ENCODE measurements at regions not wholly inside any gene's neighbourhood (a gene's known extent, or its start where the extent isn't known, plus 50 kb on each side); places are given as distances from the start of the nearest gene placed in this dataset.

DNA sequence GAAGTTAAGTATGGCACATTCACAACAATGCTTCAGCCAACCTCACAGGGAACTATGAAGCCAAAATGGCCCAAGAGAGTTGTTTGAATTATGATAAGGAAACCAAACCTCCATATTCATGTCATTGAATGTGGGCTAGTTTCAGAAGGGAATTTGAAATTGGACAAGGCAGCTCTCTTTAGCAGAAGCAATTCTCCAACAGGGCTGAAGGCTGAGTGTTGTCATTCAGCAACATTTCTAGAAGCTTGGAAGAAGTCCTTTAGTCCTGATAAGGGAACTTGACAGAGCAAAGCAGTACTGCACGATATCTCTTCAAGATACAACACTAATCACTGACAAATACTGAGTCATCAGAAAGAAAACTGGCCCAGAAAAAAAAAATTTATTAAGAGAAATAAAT, 115.4 kb downstream of the SLC25A46 start:
- Histone ChIP-seq H4K91ac (replicated peaks; ENCODE audit: insufficient read length, low read length) (no peak overlapping the region), H4K5ac (ENCODE audit: insufficient read length, low read depth, low read length) (no peak overlapping the region), H4K20me1 (replicated peaks in 1 of 2; ENCODE audit: control insufficient read depth in 1 of 2, insufficient read depth in 2 of 2, low read length in 2 of 2) (no peaks in the 10 kb centered on the region), H3K23ac (ENCODE audit: insufficient read length) (no peak overlapping the region), H2BK15ac (ENCODE audit: low read length) (no peak overlapping the region), H3K36me3 (ENCODE audit: control insufficient read depth in 2 of 4, insufficient read depth in 4 of 4, low read length in 3 of 4) (no peaks in the 10 kb centered on the region), H3K27me3 (replicated peaks in 1 of 4; ENCODE audit: control insufficient read depth in 3 of 4, extremely low read depth in 1 of 4, insufficient read depth in 3 of 4, low read length in 3 of 4) (no peaks in the 10 kb centered on the region), H3K9me3 (ENCODE audit: insufficient read depth in 2 of 2, low read depth in 1 of 2, low read length in 1 of 2) (no peaks in the 10 kb centered on the region), H3K18ac (ENCODE audit: extremely low read depth, low read length) (no peak overlapping the region), H3K14ac (ENCODE audit: insufficient read length) (no peak overlapping the region), H3K56ac (replicated peaks; ENCODE audit: insufficient read length, low read depth, low read length) (no peak overlapping the region), H3K9ac (replicated peaks in 1 of 4; ENCODE audit: extremely low read depth in 1 of 4, low read depth in 3 of 4, low read length in 3 of 4) (no peak overlapping the region), H3K79me2 (ENCODE audit: control insufficient read depth in 1 of 2, insufficient read depth in 2 of 2, low read length in 2 of 2) (no peaks in the 10 kb centered on the region), H3K4me3 (ENCODE audit: extremely low read depth in 1 of 4, insufficient read depth in 2 of 4, low read depth in 3 of 4, low read length in 4 of 4) (no peak overlapping the region), H2BK20ac (ENCODE audit: low read length) (no peak overlapping the region), H2BK12ac (ENCODE audit: low read depth, low read length) (no peak overlapping the region), H2AK5ac (ENCODE audit: low read depth, low read length) (no peak overlapping the region), H3K4me2 (ENCODE audit: insufficient read depth in 1 of 2, low read depth in 2 of 2, low read length in 2 of 2) (no peak overlapping the region), H2BK120ac (replicated peaks; ENCODE audit: low read depth, low read length) (no peak overlapping the region), H2BK5ac (ENCODE audit: low read depth, low read length) (no peak overlapping the region), H4K8ac (ENCODE audit: extremely low read depth, insufficient read depth, low read length) (no peak overlapping the region), H3K4me1 (replicated peaks in 1 of 4; ENCODE audit: control insufficient read depth in 3 of 4, insufficient read depth in 4 of 4, low read length in 3 of 4) (no peaks in the 10 kb centered on the region), H3K27ac (ENCODE audit: low read depth, low read length) (no peak overlapping the region), H2AFZ (ENCODE audit: low read length) (no peak overlapping the region), H3K79me1 (ENCODE audit: low read depth, low read length) (no peaks in the 10 kb centered on the region), H3K23me2 (ENCODE audit: low read depth, low read length) (no peaks in the 10 kb centered on the region), H3K4ac (replicated peaks; ENCODE audit: insufficient read length, low read depth, low read length) (no peak overlapping the region)
- 100% methylated on average over 1 of the region's 1 CpG; no CpG with 5 or more reads in 1 of the 2 experiments for WGBS, 2 experiments (ENCODE audit: extremely low coverage in 1 of 2, insufficient coverage in 1 of 2, insufficient read length in 1 of 2, insufficient replicate concordance in 2 of 2, low coverage in 1 of 2, low lambda C conversion rate in 2 of 2, missing lambda C conversion rate in 1 of 2)
- CTCF ChIA-PET (ENCODE audit: partially characterized antibody) = no interaction called here
- DNase-seq (ENCODE audit: low read depth in 1 of 2, low spot score in 2 of 2) (no peak), FAIRE-seq (no peak)
- POLR2A ChIA-PET (ENCODE audit: partially characterized antibody) = no interaction called here
- no peak for TF ChIP-seq TEAD4 (IDR thresholded peaks at IDR 0.05; ENCODE audit: low read depth, low read length)
- no peak for TF ChIP-seq RXRA (IDR thresholded peaks at IDR 0.05; ENCODE audit: insufficient read depth, low read depth, low read length)
- TF ChIP-seq PHF8 (conservative IDR thresholded peaks at IDR 0.05; ENCODE audit: low read depth, low read length) = no peak
- TF ChIP-seq KDM1A (IDR thresholded peaks at IDR 0.05; ENCODE audit: borderline replicate concordance, low read length) = no peak
- TF ChIP-seq TCF12 (IDR thresholded peaks at IDR 0.05; ENCODE audit: low read depth, low read length) = no peak
- no peak for TF ChIP-seq SP1 (IDR thresholded peaks at IDR 0.05; ENCODE audit: low read depth, low read length)
- no peak for TF ChIP-seq SRF (IDR thresholded peaks at IDR 0.05; ENCODE audit: low read depth, low read length)
- TF ChIP-seq CBX5 (IDR thresholded peaks at IDR 0.05; ENCODE audit: low read depth, low read length) = no peak
- TF ChIP-seq CTCF (IDR thresholded peaks at IDR 0.05; ENCODE audit: control extremely low read depth in 1 of 3, insufficient read depth in 1 of 3, low read depth in 1 of 3, low read length in 3 of 3) = no peak
- TF ChIP-seq CBX8 (IDR thresholded peaks at IDR 0.05; ENCODE audit: borderline replicate concordance, low read depth, low read length) = no peak
- no peak for TF ChIP-seq CREB1 (IDR thresholded peaks at IDR 0.05)
- no peak for TF ChIP-seq POLR2AphosphoS5 (IDR thresholded peaks at IDR 0.05; ENCODE audit: low read depth, low read length)
- no peak for TF ChIP-seq POU5F1 (IDR thresholded peaks at IDR 0.05; ENCODE audit: low read depth, low read length)
- no peak for TF ChIP-seq TAF7 (optimal IDR thresholded peaks at IDR 0.05; ENCODE audit: borderline replicate concordance, low read depth, low read length)
